SK-N-SH treated with all-trans-retinoic acid at 6 μM for 48 hours (cell line): ENCODE measurements at regions not wholly inside any gene's neighbourhood (a gene's known extent, or its start where the extent isn't known, plus 50 kb on each side); places are given as distances from the start of the nearest gene placed in this dataset.

Experiments used
- ATAC-seq: fragments of 200-7000 bp; cut with Tn5 transposase; 3 replicates; pipeline ENCODE4 v1.9.1; 2020; ENCODE audit warnings: mild to moderate bottlenecking, moderate library complexity
- ARNTL ChIP-seq: fragments of 450-650 bp; formaldehyde crosslinking; IDR thresholded peaks from 2 replicates; pipeline ENCODE4 v1.5.0; 2020; ENCODE audit warnings: low read depth, mild to moderate bottlenecking, moderate library complexity, borderline replicate concordance
- BACH2 ChIP-seq: fragments of 250-450 bp; sonication (Bioruptor Pico); IDR thresholded peaks from 2 replicates; pipeline ENCODE4 v1.9.0; 2021; ENCODE audit warnings: mild to moderate bottlenecking, borderline replicate concordance
- CREB5 ChIP-seq: fragments of 250-450 bp; sonication (Bioruptor Pico); IDR thresholded peaks from 2 replicates; pipeline ENCODE4 v1.5.1; 2020; ENCODE audit warnings: low read depth, mild to moderate bottlenecking, moderate library complexity
- CSDC2 ChIP-seq: fragments of 250-450 bp; sonication (Bioruptor Pico); IDR thresholded peaks from 2 replicates; pipeline ENCODE4 v1.5.0; 2020; ENCODE audit warnings: mild to moderate bottlenecking, moderate library complexity
- CSRNP3 ChIP-seq: fragments of 250-450 bp; sonication (Bioruptor Pico); IDR thresholded peaks from 2 replicates; pipeline ENCODE4 v1.5.1; 2021; ENCODE audit warnings: mild to moderate bottlenecking, moderate library complexity
- ESRRG ChIP-seq: fragments of 250-450 bp; sonication (Bioruptor Pico); IDR thresholded peaks from 2 replicates; pipeline ENCODE4 v1.6.1; 2021; ENCODE audit warnings: mild to moderate bottlenecking
- GLIS3 ChIP-seq: fragments of 250-450 bp; sonication (Bioruptor Pico); IDR thresholded peaks from 2 replicates; pipeline ENCODE4 v1.5.0; 2020; ENCODE audit warnings: mild to moderate bottlenecking, moderate library complexity
- ISL1 ChIP-seq: fragments of 250-450 bp; sonication (Bioruptor Pico); IDR thresholded peaks from 2 replicates; pipeline ENCODE4 v2.1.2; 2022; ENCODE audit warnings: mild to moderate bottlenecking, moderate library complexity
- OSR1 ChIP-seq: fragments of 250-450 bp; sonication (Bioruptor Pico); IDR thresholded peaks from 2 replicates; pipeline ENCODE4 v1.8.0; 2022; ENCODE audit warnings: moderate library complexity, mild to moderate bottlenecking, inconsistent platforms
- PATZ1 ChIP-seq: fragments of 250-450 bp; sonication (Bioruptor Pico); IDR thresholded peaks from 2 replicates; pipeline ENCODE4 v1.8.0; 2020; ENCODE audit warnings: mild to moderate bottlenecking, moderate library complexity, borderline replicate concordance
- POU6F1 ChIP-seq: fragments of 250-450 bp; sonication (Bioruptor Pico); IDR thresholded peaks from 2 replicates; pipeline ENCODE4 v1.8.0; 2021; ENCODE audit warnings: low read depth, mild to moderate bottlenecking, moderate library complexity, borderline replicate concordance
- PPARA ChIP-seq: fragments of 250-450 bp; sonication (Bioruptor Pico); IDR thresholded peaks from 2 replicates; pipeline ENCODE4 v1.5.0; 2020; ENCODE audit warnings: mild to moderate bottlenecking, borderline replicate concordance
- RARB ChIP-seq: fragments of 250-450 bp; sonication (Bioruptor Pico); IDR thresholded peaks from 2 replicates; pipeline ENCODE4 v1.8.0; 2021; ENCODE audit warnings: mild to moderate bottlenecking, moderate library complexity
- SNAI2 ChIP-seq: fragments of 250-450 bp; sonication (Bioruptor Pico); IDR thresholded peaks from 2 replicates; pipeline ENCODE4 v1.5.0; 2020; ENCODE audit warnings: mild to moderate bottlenecking, moderate library complexity
- TCF4 ChIP-seq: fragments of 250-450 bp; sonication (Bioruptor Pico); IDR thresholded peaks from 2 replicates; pipeline ENCODE4 v1.8.0; 2021; ENCODE audit warnings: mild to moderate bottlenecking, moderate library complexity, borderline replicate concordance
- TSHZ2 ChIP-seq: fragments of 250-450 bp; sonication (Bioruptor Pico); IDR thresholded peaks from 2 replicates; pipeline ENCODE4 v1.5.0; 2020; ENCODE audit warnings: mild to moderate bottlenecking, moderate library complexity
- ZC3H10 ChIP-seq: fragments of 250-450 bp; sonication (Bioruptor Pico); IDR thresholded peaks from 2 replicates; pipeline ENCODE4 v1.5.1; 2021; ENCODE audit warnings: mild to moderate bottlenecking, moderate library complexity
- ZFP3 ChIP-seq: fragments of 250-450 bp; sonication (Bioruptor Pico); IDR thresholded peaks from 2 replicates; pipeline ENCODE4 v1.5.0; 2020; ENCODE audit warnings: mild to moderate bottlenecking, moderate library complexity
- ZFP30 ChIP-seq: fragments of 450-650 bp; formaldehyde crosslinking; IDR thresholded peaks from 2 replicates; pipeline ENCODE4 v1.5.0; 2022; ENCODE audit warnings: mild to moderate bottlenecking, moderate library complexity
- ZNF565 ChIP-seq: fragments of 450-650 bp; formaldehyde crosslinking; conservative IDR thresholded peaks from 2 replicates; pipeline ENCODE4 v1.5.0; 2020; ENCODE audit warnings: low read depth, mild to moderate bottlenecking, moderate library complexity
- ZNF70 ChIP-seq: fragments of 450-650 bp; formaldehyde crosslinking; IDR thresholded peaks from 2 replicates; pipeline ENCODE4 v1.5.0; 2020; ENCODE audit warnings: mild to moderate bottlenecking, moderate library complexity
- ZNF8 ChIP-seq: fragments of 450-650 bp; formaldehyde crosslinking; IDR thresholded peaks from 2 replicates; pipeline ENCODE4 v1.5.0; 2020; ENCODE audit warnings: mild to moderate bottlenecking, moderate library complexity

GRCh38 chr3:168558728-168559411, 463.1 kb upstream of the GOLIM4 start (continued):
- no peak for TF ChIP-seq PPARA (CRISPR knock-in tag)

DNA sequence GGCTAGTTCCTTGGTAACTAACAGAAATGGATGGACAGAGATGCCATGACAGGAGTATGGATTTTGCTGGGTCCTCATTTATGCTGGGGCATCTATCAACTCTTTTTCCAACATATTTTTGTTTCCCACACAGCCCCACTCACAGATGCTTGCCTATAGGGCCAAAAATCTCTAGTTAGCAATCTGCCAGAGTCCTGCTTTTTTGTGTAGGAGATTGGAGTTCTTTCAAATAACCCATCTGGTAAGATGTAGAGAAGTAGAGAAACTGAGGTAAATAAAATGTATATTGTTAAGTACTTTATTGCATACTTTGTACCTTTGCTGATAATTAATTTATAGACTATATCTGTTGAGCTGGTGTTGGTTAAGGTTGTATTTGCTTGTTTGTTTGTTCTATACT, 456.5 kb upstream of the GOLIM4 start:
- TF ChIP-seq TCF4 (CRISPR knock-in tag) (no peak), ESRRG (CRISPR knock-in tag) (no peak), ZNF70 (CRISPR knock-in tag) (no peak), PPARA (CRISPR knock-in tag) (no peak), CSRNP3 (CRISPR knock-in tag) (no peak), ZNF565 (no peak), PATZ1 (CRISPR knock-in tag) (no peak), SNAI2 (CRISPR knock-in tag) (no peak), ZNF8 (CRISPR knock-in tag) (no peak), TSHZ2 (CRISPR knock-in tag) (no peak), RARB (no peak), ARNTL (CRISPR knock-in tag) (no peak), OSR1 (CRISPR knock-in tag) (no peak), BACH2 (CRISPR knock-in tag) (no peak), ZFP30 (no peak), GLIS3 (CRISPR knock-in tag) (no peak), ZFP3 (CRISPR knock-in tag) (no peak), CSDC2 (CRISPR knock-in tag) (no peak), POU6F1 (no peak), ISL1 (CRISPR knock-in tag) (no peak)
- ATAC-seq: no peak

DNA sequence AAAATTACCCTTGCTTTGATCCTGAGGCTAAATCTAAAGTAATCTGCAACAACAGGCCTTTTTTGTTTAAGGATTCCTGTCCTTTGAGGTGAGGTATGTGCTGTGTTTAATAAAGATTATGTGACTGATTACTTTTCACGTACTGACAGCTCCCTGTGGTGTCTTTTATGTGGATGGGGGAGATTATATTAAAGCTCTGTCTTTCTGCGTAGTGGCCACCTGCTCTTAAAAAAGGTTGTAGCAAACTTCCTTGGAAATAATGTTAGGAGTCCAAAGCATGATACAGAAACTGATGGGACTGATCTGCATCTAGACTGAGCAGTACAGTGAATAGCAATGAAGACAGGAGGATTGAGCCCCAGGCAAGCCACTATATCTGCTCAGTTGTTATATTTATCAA, 453.0 kb upstream of the GOLIM4 start:
- no peak for ATAC-seq
- TF ChIP-seq ESRRG (CRISPR knock-in tag): no peak
- TF ChIP-seq ZC3H10 (CRISPR knock-in tag): no peak
- TF ChIP-seq ZNF565: no peak
- TF ChIP-seq RARB: no peak
- no peak for TF ChIP-seq CSRNP3 (CRISPR knock-in tag)
- no peak for TF ChIP-seq POU6F1
- no peak for TF ChIP-seq ARNTL (CRISPR knock-in tag)
- no peak for TF ChIP-seq CREB5 (CRISPR knock-in tag)
- TF ChIP-seq BACH2 (CRISPR knock-in tag): no peak
- TF ChIP-seq ZFP30: no peak
- no peak for TF ChIP-seq PPARA (CRISPR knock-in tag)
- no peak for TF ChIP-seq ZNF70 (CRISPR knock-in tag)
- no peak for TF ChIP-seq TSHZ2 (CRISPR knock-in tag)
- TF ChIP-seq CSDC2 (CRISPR knock-in tag): no peak
